ENCODE measurements at regions not wholly inside any gene's neighbourhood (a gene's known extent, or its start where the extent isn't known, plus 50 kb on each side); places are given as distances from the start of the nearest gene placed in this dataset.
"Not testable (repeated sequence)": the region's sequence is repeated elsewhere in the genome, so short reads cannot be mapped to it uniquely, and the experiment has no call there.

DNA sequence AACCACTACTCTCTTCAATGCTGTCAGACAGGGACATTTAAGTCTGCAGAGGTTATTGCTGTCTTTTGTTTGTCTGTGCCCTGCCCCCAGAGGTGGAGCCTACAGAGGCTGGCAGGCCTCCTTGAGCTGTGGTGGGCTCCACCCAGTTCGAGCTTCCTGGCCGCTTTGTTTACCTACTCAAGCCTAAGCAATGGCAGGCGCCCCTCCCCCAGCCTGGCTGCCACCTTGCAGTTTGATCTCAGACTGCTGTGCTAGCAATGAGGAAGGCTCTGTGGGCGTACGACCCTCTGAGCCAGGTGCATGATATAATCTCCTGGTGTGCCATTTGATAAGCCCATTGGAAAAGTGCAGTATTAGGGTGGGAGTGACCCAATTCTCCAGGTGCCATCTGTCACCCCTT lies 628.7 kb downstream of the GABRG2 start:
- TF ChIP-seq, protein P1, sequence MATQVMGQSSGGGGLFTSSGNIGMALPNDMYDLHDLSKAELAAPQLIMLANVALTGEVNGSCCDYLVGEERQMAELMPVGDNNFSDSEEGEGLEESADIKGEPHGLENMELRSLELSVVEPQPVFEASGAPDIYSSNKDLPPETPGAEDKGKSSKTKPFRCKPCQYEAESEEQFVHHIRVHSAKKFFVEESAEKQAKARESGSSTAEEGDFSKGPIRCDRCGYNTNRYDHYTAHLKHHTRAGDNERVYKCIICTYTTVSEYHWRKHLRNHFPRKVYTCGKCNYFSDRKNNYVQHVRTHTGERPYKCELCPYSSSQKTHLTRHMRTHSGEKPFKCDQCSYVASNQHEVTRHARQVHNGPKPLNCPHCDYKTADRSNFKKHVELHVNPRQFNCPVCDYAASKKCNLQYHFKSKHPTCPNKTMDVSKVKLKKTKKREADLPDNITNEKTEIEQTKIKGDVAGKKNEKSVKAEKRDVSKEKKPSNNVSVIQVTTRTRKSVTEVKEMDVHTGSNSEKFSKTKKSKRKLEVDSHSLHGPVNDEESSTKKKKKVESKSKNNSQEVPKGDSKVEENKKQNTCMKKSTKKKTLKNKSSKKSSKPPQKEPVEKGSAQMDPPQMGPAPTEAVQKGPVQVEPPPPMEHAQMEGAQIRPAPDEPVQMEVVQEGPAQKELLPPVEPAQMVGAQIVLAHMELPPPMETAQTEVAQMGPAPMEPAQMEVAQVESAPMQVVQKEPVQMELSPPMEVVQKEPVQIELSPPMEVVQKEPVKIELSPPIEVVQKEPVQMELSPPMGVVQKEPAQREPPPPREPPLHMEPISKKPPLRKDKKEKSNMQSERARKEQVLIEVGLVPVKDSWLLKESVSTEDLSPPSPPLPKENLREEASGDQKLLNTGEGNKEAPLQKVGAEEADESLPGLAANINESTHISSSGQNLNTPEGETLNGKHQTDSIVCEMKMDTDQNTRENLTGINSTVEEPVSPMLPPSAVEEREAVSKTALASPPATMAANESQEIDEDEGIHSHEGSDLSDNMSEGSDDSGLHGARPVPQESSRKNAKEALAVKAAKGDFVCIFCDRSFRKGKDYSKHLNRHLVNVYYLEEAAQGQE (IDR thresholded peaks at IDR 0.05; ENCODE audit: borderline replicate concordance), result not testable (repeated sequence)
- TF ChIP-seq EZH2 (IDR thresholded peaks at IDR 0.05; ENCODE audit: borderline replicate concordance, insufficient read depth, low read length, poor library complexity, severe bottlenecking); RAD21 (conservative IDR thresholded peaks at IDR 0.05); MXI1 (conservative IDR thresholded peaks at IDR 0.05; ENCODE audit: poor library complexity, severe bottlenecking); POLR2AphosphoS5 (IDR thresholded peaks at IDR 0.05); SMC3 (conservative IDR thresholded peaks at IDR 0.05; ENCODE audit: poor library complexity): not testable (repeated sequence)
- TF ChIP-seq, protein P2, sequence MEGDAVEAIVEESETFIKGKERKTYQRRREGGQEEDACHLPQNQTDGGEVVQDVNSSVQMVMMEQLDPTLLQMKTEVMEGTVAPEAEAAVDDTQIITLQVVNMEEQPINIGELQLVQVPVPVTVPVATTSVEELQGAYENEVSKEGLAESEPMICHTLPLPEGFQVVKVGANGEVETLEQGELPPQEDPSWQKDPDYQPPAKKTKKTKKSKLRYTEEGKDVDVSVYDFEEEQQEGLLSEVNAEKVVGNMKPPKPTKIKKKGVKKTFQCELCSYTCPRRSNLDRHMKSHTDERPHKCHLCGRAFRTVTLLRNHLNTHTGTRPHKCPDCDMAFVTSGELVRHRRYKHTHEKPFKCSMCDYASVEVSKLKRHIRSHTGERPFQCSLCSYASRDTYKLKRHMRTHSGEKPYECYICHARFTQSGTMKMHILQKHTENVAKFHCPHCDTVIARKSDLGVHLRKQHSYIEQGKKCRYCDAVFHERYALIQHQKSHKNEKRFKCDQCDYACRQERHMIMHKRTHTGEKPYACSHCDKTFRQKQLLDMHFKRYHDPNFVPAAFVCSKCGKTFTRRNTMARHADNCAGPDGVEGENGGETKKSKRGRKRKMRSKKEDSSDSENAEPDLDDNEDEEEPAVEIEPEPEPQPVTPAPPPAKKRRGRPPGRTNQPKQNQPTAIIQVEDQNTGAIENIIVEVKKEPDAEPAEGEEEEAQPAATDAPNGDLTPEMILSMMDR (IDR thresholded peaks at IDR 0.05; ENCODE audit: poor library complexity, severe bottlenecking), result not testable (repeated sequence)

All from neural cell (in vitro differentiated cells).